ENCODE measurements at regions not wholly inside any gene's neighbourhood (a gene's known extent, or its start where the extent isn't known, plus 50 kb on each side); places are given as distances from the start of the nearest gene placed in this dataset.
"Not testable (repeated sequence)": the region's sequence is repeated elsewhere in the genome, so short reads cannot be mapped to it uniquely, and the experiment has no call there.

DNA sequence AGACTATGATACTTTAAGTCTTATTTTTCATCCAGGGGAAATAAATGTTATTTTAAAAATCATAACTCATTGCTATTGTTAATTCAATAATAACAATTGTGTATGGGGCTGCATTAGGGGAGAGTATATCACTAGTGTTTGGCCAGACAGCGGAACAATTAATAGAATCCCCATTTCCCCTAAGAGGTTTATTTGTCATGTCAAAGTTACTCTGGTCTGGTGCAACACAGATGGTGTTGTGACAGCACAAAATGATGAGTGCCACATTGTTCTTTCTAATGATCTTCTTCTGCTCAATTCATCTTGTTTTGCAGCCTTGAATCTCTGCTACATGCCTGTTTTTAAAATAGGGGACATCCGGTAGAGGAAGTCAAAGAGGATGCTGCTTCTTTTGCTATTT lies 351.6 kb downstream of the NSUN3 start:
- DNase-seq = no peak

DNA sequence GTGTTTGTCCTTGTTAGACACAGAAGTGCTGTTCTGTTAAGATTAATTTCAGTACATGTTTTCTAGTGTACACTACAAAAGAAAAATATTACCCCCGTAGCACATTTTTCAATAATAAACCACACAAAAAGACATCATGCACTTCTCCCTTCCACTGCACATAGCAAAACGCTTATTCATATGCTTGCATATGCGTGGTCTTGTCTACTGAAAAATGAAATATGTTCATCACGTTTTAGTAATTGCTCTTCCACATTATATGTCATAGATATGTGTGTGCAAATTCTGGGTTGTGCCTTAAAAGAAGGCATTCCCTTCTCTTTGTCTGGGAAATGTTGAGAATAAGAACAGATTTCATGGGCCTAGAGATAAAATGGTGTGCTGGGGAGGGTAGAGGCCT lies 353.9 kb downstream of the NSUN3 start:
- no peak for DNase-seq

DNA sequence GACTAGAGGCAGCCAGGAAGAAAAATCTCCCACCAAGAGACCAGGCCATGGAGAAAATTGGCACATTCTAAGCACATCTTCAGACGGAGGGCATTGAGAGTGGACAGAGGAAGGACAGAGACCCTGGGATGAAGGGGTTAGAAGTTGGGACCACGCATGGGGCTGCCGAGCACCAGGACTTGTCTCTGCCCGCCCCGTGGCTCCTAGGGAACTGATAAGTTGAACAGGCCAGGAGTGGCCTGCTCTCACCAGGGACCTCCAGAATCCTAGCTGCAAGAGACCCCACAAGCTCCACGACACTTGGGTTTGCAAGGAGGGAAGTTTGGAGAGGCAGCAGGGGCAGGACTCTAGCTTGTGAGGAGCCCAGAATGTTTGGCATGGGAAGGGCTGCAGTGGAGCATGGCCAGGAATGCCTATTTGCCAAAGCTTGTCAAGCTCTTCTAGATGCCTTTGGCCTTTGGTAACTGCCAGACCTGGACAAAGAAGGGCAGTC lies 355.1 kb downstream of the NSUN3 start:
- DNase-seq = no peak

DNA sequence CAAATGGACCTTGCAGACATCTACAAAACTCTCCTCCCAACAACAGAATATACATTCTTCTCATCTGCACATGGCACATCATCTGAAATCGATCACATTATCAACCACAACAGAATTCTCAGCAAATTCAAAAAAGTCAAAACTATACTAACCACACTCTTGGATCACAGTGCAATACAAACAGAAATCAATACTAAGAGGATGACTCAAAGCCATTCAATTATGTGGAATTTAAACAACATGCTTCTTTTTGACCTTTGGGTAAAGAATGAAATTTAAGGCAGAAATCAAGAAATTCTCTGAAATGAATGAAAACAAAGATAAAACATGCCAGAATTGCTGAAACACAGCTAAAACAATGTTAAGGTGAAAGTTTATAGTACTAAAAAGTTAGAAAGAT lies 358.1 kb downstream of the NSUN3 start:
- no peak for DNase-seq

DNA sequence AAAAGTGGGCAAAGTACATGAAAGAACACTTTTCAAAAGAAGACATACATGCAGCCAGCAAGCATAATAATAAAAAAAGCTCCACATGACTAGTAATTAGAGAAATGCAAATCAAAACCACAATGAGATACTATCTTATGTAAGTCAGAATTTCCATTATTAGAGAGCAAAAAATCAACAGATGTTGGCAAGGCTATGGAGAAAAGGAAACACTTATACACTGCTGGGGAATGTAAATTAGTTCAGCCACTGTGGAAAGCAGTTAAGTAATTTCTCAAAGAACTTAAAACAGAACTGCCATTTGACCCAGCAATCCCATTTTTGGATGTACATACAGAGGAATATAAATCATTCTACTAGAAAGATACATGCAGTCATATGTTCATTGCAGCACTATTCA lies 360.7 kb downstream of the NSUN3 start:
- no peak for DNase-seq

DNA sequence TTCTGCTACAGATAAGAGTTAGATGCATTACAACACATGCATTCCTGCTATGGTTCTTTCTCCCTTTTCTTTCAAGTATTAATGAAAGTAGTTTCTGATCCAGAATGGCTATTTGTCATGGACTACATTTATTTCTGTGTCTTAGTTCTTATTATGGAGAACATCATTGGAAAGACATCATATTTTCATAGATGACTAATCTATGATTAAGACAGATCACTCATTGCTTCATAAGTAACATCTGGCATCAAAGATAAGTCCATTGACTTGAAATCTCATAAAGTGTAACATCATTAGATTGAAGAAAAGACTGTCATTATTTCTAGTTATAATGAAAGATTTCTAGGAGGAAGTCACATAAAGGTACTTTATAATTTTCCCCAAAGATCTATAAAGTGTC lies 366.7 kb downstream of the NSUN3 start:
- no peak for DNase-seq

DNA sequence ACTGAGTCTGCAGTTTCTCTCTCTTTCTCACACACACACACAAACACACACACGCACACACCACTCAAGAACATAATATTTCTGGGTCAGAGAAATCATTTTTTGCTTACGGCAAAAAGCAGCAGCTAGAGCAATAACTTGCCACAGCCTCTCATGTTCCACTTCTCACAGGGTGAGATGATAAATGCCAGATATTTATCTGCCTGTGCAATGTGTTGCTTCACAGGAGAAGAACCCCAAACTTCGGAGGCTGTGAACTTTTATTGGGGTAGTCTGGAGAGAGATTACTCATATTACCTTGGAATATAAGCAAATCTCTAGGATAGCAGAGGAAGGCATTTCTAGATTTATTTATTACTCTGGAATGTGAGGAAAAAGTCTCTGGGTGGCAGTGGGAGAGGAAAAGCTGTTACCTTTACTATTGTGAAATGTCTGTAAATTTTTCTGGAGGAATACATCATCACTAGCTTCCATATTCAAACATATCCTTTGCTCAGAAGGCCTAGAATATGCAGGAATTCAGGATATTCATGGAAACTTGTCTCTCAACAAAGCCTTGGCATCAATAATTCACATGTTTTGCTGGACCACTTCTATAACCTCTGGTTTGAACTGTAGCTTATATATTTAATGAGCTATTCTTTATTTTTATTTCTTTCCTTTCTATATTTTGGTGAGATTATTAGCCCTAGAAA lies 369.2 kb downstream of the NSUN3 start:
- DNase-seq = no peak

DNA sequence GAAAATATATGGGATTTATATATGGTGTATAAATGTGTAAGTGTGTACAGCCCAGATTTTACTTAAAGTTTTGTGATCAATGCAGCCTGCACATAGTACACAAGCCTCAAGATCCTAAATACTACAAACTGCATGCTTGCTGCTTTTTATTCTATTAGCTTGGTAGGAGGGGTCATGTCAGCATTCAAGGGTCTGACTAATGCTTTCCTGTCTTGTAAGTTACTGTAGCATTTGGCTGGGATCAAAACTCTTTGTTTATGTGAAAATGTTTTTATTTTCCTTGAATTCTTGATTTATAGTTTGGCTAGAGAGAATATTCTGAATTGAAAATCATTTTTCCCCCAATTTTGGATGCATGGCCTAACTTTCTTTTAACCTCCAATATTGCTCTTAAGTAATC lies 370.9 kb downstream of the NSUN3 start:
- no peak for DNase-seq

DNA sequence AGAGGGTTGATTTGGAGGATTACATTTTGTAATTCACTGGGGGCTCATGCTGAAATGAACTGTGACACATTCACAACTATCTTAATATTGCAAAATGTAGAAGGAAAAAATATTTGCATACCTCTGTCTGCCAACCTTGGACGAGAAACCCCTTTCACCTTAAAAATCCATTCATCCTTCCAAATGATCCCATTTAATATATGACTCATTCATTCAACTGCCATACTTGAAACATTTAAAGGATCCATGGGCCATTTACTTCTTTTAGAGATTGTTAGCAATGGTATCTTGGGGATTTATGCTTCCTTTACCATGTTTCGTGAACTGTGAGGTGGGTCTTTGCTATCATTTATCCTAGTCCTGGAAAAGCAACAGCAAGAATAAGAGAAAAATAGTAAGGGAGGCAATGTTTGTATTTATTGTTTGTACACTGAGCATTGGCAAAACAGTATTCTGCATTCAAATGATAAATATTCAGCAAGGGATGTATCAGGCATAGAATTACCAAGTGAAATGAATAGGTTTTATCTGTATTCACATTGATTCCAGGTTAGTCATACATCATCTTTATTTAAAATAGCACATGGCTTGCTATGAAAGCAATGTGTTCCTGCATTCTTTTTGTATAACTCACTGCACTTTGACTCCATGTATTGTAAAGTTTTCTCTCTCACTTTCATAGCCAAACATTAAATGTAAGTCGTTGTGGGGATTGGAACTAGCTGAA lies 378.1 kb downstream of the NSUN3 start:
- no peak for DNase-seq

DNA sequence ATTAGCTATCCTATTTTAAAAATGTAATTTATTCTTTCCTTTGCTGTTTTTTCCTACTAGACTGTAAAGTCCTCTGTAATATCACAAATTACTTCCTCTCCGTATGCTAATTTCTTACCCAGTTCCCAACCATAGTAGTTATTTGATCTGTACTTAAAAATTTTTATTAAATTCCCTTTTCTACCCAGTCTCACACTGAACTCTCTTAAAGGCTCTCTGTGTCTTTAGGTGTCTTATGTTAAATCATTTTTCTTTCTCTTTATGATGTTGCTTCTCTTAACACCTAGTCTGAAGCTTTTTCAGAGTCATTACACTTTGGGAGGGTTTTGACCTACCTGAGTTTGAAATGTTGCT lies 378.6 kb downstream of the NSUN3 start:
- no peak for DNase-seq

DNA sequence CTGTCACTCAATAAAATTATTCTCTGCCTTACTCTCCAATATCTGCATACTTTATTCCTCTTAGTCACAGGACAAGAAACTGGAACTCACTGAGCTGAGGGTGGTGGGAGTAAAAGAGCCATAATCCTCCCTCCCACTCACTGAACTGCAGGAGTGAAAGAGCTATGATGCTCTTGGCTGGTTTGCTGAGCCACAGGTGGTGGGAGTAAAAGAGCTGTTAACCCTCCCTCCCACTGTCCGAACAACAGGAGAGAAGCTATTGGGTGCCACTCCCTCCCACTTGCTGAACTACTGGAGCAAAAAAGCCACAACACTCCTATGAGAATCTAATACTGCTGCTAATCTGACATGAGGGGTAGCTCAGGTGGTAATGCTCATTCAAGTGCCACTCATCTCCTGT lies 391.0 kb downstream of the NSUN3 start:
- no peak for DNase-seq

DNA sequence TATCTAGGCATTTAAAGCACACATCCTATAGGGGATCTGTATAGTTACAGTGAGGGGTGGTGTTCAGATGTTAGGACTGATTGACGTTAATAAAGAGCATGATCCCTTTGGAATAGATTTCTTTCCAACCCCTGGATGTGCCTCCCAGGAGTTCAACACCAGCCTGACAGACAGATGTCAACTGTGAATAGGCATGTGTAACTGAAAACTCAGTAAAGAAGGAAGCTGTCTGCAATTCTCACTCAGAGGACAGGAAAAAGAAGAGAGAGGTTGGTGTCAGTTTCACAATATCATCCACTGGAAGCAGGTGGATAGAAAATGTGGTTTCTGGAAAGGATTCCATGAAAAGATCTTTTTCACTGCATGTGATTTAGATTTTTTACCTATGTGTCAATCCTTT lies 396.3 kb downstream of the NSUN3 start:
- no peak for DNase-seq

DNA sequence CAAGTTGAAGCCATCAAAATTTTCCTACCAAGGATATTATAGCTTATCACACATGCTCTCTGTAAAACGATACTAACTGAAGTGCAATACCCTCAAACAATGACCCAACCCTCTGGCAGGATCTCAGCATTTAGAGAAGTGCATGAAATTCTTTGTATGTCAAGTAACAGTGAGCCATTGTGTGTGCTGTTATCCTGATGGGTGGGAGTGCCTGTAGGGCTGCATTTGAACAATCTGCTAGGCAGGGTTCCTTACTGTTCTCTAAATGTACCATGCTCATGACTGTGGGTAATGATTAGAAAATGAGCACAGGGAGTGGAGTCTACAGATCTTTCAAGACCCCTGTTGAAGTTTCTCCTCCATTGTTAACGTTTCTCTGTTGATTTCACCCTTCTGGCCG lies 398.1 kb downstream of the NSUN3 start:
- DNase-seq = no peak

DNA sequence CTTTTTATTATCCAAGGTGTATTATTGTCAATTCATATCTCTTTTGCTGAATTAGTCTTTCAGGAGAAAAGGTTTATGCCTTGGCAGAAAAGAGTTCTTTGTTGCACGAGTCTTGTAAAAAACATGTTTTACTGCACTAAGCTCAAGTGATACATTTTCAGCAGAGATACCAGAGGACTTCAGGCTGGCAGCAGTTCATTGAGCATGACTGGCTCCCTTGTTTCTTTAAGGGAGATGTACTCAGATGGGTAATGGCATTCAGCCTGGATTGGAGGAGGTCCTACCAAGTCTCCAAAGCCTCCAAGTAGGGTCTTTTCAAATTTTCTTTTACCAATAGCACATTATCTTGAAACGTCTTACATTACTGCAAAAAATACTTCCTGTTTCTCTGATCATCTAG lies 400.1 kb downstream of the NSUN3 start:
- no peak for DNase-seq

DNA sequence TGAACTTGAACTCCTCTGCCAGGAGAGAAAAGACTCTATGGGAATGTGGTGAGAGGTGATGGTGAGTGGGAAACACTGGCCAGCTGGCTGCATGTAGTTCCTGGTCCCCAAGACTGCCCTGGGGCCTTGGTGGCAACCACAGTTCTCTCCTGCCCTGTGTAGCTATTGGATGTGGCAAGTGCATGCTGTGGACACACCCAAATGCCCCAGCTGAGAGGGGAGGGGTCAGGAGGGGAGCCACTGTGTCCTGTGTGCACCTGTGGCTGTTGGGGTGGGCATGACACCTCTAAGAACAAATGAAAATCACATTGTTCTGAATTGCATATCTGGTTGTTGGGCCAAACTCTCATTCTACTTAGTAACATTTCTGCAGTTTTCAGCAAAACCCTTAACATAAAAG lies 409.6 kb downstream of the NSUN3 start:
- no peak for DNase-seq

DNA sequence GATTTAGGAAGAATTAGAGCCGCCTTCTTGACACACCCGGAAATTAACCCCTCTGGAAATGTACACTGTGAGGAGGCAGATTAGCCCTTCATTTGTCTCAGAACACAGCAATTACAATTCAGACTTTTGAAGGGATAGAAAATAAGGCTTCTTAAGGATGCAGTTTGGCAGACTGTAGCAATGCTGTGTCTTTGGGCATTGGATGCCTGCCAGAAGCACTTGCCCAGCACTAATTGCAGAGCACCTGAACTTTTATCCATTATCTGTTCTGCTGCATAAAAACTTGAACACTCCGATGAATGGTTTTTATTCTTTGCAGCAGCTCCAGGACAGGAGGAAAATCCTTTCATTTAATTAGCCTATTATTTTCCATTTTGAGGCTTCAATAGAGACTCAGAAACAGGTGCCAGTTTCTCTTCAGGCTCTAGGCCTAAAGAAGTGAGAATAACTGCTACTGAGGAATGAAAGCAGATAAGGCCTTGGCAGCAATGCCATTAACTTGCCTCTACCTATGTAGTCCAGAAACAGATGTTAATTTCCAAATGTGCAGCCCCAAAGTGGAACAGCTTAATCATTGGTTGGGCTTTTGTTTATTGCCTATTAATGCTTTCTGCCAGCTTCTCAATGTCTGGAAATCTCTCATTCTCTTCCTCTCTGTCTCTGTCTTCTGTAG lies 418.5 kb downstream of the NSUN3 start:
- no peak for DNase-seq

DNA sequence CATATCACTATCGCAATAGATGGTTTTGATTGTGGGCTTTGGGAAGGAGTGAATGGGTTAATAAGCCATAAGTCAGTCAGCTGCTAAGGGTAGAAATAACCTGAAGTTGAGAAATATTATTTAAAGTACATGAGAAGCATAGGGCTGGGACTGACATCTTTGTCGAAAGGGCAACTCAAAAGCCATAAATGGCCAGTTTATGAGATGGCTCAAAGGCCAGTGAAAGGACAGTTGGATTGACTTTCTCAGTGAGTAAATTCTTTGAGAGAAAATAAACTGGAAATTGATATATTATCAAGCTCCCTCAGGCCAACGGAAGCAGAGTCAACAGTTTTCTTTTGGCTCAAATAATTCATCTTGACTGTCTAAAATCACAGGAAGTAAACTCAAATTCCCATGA lies 419.8 kb downstream of the NSUN3 start:
- DNase-seq = no peak

DNA sequence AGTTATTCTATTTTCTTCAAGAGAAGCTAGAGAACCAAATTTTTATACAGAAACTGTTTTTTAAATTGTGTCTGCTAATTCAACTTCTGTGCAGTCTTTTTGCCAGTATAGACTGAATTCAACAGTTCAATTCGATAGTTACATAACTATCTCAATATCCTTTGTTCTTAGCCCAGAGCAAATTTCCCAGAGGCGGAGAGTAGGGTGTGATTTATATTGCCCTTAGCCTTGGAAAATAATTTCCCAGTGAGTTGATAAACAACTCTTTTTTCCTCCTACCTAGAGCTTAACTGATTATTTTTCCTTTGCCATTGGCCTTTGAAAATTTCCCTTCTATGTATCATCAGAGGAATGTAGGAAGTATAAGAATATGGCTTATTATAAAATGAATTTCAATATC lies 420.5 kb downstream of the NSUN3 start:
- no peak for DNase-seq

DNA sequence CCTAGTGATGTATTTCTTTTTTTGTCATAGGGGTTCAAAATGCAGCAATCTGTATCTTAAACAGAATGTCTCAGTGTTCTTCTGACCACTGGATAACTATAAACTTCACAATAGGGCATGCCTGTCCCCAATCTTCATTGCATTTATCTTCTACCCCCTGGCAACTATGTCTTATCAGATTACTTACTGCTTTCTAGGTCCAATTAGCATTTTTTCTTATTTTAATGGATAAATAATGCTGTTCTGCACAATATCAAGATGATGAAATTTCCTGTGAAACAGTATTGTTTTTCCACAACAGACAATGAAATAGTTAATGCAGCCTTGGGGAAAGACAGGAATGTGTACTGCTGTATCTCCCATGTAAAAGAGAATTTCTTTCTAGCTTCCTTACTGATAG lies 432.1 kb downstream of the NSUN3 start:
- DNase-seq = no peak

DNA sequence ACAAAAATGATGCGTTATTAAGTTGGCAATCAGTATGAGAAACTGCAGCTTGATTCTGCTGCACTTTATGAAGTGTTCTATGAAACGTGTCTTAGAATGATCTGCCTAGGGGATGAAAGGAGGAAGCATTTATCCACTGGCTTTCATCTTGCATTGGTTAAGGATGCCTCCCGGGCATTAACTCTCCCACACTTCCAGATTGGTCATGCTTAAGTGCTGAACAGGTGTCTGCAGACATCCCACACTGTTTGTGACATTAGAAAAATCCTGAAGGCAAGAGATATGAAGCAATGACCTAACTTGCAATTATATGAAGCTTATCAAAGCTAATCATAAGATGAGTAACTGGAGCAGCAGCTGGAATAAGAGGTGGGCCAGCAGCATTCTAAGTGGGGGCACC lies 437.3 kb downstream of the NSUN3 start:
- DNase-seq = no peak

DNA sequence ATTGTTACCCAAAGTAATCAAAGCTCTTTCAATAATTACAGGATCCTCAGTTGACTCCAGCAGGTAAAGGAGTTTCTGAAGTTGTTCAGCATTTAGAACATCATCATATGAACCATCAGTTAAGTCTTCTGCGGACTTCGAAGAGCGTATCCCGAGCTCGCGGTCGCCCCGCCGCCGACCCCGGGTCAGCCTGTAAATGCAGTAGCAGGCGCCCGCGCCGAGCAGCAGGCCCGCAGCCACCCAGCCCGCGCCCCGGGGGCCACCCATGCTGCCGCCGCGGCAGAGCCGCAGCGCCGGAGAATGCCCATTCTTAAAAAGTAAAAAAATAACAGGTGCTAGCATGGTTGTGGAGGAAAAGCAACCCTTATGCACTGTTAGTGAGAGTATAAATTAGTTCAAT lies 444.5 kb downstream of the NSUN3 start:
- not testable (repeated sequence) for DNase-seq

DNA sequence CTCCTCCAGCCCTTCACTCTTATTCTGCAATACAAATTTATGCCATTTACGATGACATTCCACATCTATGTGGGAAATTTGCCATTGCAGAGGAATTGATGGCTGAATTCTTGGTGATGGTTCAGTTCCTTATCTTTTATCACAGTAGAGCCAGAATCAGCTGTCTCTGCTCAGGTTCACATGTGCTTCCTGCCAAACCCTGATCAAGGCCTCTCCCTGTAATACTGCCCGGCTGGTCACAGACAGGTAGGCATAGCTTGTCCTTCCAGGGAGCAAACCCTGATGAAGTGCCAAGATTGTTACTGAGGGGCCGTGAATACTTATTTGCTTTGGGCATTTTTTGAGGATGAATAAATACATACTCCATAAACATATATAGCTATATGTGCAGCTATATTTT lies 450.0 kb downstream of the NSUN3 start:
- DNase-seq = no peak

DNA sequence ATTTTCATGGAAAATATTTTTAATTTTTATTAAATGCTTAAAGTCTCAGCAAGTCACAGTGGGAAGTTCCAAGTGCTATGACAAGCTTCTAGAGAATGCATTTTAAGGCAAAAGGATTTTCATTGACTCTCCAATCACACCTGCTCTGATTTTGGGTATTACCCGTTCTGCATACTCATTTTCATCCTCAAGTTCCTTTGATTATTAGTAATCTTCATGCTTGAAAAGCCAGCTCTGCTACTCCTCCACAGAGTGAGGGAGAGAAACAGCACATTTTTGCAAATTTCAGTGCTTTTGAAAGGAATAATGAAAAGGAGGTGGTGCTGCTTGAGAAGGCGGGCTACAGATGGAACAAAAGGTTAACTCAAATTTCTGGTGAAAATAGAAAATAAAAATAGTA lies 450.7 kb downstream of the NSUN3 start:
- DNase-seq = no peak

DNA sequence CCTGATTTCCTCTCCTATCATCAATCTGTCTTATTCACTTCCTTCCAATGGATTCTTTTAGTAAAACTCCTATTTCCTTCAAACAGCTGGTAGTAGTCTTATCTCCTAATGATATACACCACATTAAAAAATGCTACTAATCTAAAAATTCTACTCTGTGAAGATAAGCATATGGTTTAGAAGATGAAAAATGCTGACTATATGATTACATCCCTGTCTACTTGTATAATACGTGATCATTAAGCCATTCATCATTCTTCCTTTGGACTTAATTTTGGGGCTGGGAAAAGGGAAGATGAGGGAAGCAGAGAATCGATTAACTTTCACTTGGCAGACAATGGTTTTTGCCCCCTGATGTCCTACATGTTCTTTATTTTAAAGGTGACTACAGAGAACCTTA lies 453.1 kb downstream of the NSUN3 start:
- no peak for DNase-seq
